ENCODE measurements at regions not wholly inside any gene's neighbourhood (a gene's known extent, or its start where the extent isn't known, plus 50 kb on each side); places are given as distances from the start of the nearest gene placed in this dataset.

GRCh38 chr6:170190046-170190445 is 100.8 kb downstream of the DLL1 start:
- 93% methylated on average over 5 of the region's 5 CpGs for WGBS (ENCODE audit: insufficient coverage)
- Histone ChIP-seq H4K20me1 (ENCODE audit: insufficient read depth, low read length) (no peaks in the 10 kb centered on the region), H3K4me1 (ENCODE audit: control insufficient read depth in 1 of 2, insufficient read depth in 2 of 2, low read length in 2 of 2) (no peaks in the 10 kb centered on the region), H2AFZ (ENCODE audit: insufficient read depth, low read depth, low read length, poor library complexity, severe bottlenecking) (no peak overlapping the region), H3K27ac (ENCODE audit: low read depth in 1 of 2, low read length in 2 of 2) (no peak overlapping the region), H3K27me3 (ENCODE audit: control insufficient read depth in 2 of 2, insufficient read depth in 2 of 2, low read length in 2 of 2) (no peaks in the 10 kb centered on the region), H3K4me3 (replicated peaks in 1 of 3; ENCODE audit: low read depth in 2 of 3, low read length in 3 of 3) (no peak overlapping the region), H3K9ac (ENCODE audit: insufficient read depth, low read length, poor library complexity, severe bottlenecking) (no peak overlapping the region), H3K4me2 (replicated peaks; ENCODE audit: extremely low read depth, low read length, poor library complexity, severe bottlenecking) (no peak overlapping the region), H3K79me2 (ENCODE audit: insufficient read depth, low read length) (no peaks in the 10 kb centered on the region), H3K36me3 (replicated peaks in 1 of 2; ENCODE audit: control insufficient read depth in 1 of 2, insufficient read depth in 2 of 2, low read length in 2 of 2) (no peaks in the 10 kb centered on the region), H3K9me3 (replicated peaks in 1 of 2; ENCODE audit: control insufficient read depth in 1 of 2, insufficient read depth in 1 of 2, low read length in 2 of 2) (peaks cover 7 to 9% of the 10 kb centered on the region in 2 donors)
- Mint-ChIP-seq H3K9me3 (peaks cover 3 to 18% (median 6%) of the 10 kb centered on the region in 7 donors), H3K27me3 (ENCODE audit: low read depth in 3 of 3) (peaks cover under 1 to 12% (median 1%) of the 10 kb centered on the region in 3 donors), H3K27ac (no peak overlapping the region), H3K36me3 (no peaks in the 10 kb centered on the region), H3K4me3 (no peak overlapping the region), H3K4me1 (no peaks in the 10 kb centered on the region)
- no peak for DNase-seq
- intact Hi-C loops (cut with micrococcal nuclease) = no loop called here
- no peak for TF ChIP-seq CTCF (IDR thresholded peaks at IDR 0.05)

GRCh38 chr6:170189236-170189635 is 101.6 kb downstream of the DLL1 start:
- Mint-ChIP-seq H3K9me3 (peaks cover 0 to 13% (median 5%) of the 10 kb centered on the region in 7 donors), H3K27ac (no peak overlapping the region), H3K4me3 (no peak overlapping the region), H3K4me1 (no peaks in the 10 kb centered on the region), H3K36me3 (no peaks in the 10 kb centered on the region), H3K27me3 (ENCODE audit: low read depth in 3 of 3) (peaks cover 0 to 11% (median 1%) of the 10 kb centered on the region in 3 donors)
- no peaks in the 10 kb centered on the region for H3K36me3 ChIP-seq (replicated peaks in 1 of 2; ENCODE audit: control insufficient read depth in 1 of 2, insufficient read depth in 2 of 2, low read length in 2 of 2)
- WGBS (ENCODE audit: insufficient coverage) = 87% methylated on average over 12 of the region's 12 CpGs
- H3K9me3 ChIP-seq (replicated peaks in 1 of 2; ENCODE audit: control insufficient read depth in 1 of 2, insufficient read depth in 1 of 2, low read length in 2 of 2) = peaks cover 6 to 7% of the 10 kb centered on the region in 2 donors
- no peak overlapping the region for H3K27ac ChIP-seq (ENCODE audit: low read depth in 1 of 2, low read length in 2 of 2)
- no peaks in the 10 kb centered on the region for H4K20me1 ChIP-seq (ENCODE audit: insufficient read depth, low read length)
- H3K9ac ChIP-seq (ENCODE audit: insufficient read depth, low read length, poor library complexity, severe bottlenecking) = no peak overlapping the region
- H3K27me3 ChIP-seq (ENCODE audit: control insufficient read depth in 2 of 2, insufficient read depth in 2 of 2, low read length in 2 of 2) = no peaks in the 10 kb centered on the region
- no peaks in the 10 kb centered on the region for H3K4me1 ChIP-seq (ENCODE audit: control insufficient read depth in 1 of 2, insufficient read depth in 2 of 2, low read length in 2 of 2)
- no peak for TF ChIP-seq CTCF (IDR thresholded peaks at IDR 0.05)
- H3K4me3 ChIP-seq (replicated peaks in 1 of 3; ENCODE audit: low read depth in 2 of 3, low read length in 3 of 3) = no peak overlapping the region
- intact Hi-C loops (cut with micrococcal nuclease) = no loop called here
- H2AFZ ChIP-seq (ENCODE audit: insufficient read depth, low read depth, low read length, poor library complexity, severe bottlenecking) = no peak overlapping the region
- peak in 1 of 3 donors; percentile 1 for DNase-seq
- no peaks in the 10 kb centered on the region for H3K79me2 ChIP-seq (ENCODE audit: insufficient read depth, low read length)
- no peak overlapping the region for H3K4me2 ChIP-seq (replicated peaks; ENCODE audit: extremely low read depth, low read length, poor library complexity, severe bottlenecking)

All from CD14-positive monocyte (primary cell).